ENCODE measurements at regions not wholly inside any gene's neighbourhood (a gene's known extent, or its start where the extent isn't known, plus 50 kb on each side); places are given as distances from the start of the nearest gene placed in this dataset.

DNA sequence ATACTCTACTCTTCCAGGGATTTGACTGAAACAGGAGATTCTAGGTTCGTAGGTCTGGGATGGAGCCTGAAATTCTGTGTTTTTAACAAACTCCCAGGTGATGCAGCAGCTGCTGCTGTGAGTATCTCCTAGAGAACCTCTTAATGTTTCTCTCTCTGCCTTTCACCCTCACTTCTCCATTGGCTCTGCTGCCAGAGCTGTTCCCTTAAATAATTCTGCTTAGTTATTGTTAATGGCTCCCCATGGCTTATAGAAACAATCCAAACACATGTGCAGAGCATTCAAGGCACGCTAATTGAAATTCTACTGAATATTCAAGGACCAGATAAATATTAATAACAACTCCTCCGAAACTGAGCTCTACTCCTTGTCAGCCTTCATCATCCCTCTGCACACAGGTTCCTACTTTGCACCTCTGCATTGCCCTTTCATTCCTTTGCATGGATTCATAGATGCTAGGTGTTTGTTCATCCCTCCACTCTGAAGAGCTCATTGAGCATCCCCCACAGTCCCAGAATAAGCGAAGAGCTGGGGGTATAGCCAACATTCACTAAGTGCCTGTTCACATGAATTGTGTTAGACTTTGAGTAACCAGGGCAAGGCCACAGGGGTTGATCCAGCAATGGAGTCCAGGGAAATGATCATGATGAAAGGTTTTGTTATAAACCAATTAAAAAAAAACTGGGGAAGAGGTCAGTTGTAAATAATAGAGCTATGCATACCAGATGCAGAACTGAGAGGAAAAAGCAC lies 488.4 kb upstream of the JAG1 start:
- Histone ChIP-seq H3K4me3 (ENCODE audit: low read depth, low read length) (no peak overlapping the region), H3K36me3 (replicated peaks) (no peaks in the 10 kb centered on the region), H3K27ac (no peak overlapping the region), H3K27me3 (replicated peaks) (no peaks in the 10 kb centered on the region)
- in situ Hi-C loops (cut with HindIII; ENCODE audit: low pct_ligation_motif_present, low sequenced_read_pairs), result no loop called here
- TF ChIP-seq, protein P1, sequence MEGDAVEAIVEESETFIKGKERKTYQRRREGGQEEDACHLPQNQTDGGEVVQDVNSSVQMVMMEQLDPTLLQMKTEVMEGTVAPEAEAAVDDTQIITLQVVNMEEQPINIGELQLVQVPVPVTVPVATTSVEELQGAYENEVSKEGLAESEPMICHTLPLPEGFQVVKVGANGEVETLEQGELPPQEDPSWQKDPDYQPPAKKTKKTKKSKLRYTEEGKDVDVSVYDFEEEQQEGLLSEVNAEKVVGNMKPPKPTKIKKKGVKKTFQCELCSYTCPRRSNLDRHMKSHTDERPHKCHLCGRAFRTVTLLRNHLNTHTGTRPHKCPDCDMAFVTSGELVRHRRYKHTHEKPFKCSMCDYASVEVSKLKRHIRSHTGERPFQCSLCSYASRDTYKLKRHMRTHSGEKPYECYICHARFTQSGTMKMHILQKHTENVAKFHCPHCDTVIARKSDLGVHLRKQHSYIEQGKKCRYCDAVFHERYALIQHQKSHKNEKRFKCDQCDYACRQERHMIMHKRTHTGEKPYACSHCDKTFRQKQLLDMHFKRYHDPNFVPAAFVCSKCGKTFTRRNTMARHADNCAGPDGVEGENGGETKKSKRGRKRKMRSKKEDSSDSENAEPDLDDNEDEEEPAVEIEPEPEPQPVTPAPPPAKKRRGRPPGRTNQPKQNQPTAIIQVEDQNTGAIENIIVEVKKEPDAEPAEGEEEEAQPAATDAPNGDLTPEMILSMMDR (IDR thresholded peaks at IDR 0.05; ENCODE audit: low read depth, low read length, missing control alignments), result no peak
- DNase-seq, result no peak

DNA sequence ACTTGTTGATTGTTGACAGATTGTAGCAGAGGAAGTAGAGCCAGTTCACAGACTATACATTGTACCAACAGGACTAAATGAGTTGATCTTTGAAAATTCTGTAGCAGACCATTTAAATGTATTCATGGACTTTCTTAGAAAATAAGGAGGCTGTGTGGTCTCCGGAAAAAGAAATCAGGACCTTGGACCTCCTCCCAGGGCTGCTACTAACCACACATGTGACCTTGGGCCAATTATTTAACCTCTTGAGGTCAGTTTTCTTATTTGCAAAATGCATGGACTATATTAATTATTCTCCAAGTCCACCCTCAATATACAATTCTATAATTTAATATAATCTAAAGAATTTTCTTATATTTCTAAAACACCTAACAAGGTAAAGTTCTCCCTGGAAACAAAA lies 492.0 kb upstream of the JAG1 start:
- in situ Hi-C loops (cut with HindIII; ENCODE audit: low pct_ligation_motif_present, low sequenced_read_pairs), result no loop called here
- H3K27me3 ChIP-seq (replicated peaks), result no peaks in the 10 kb centered on the region
- no peak overlapping the region for H3K4me3 ChIP-seq (ENCODE audit: low read depth, low read length)
- DNase-seq, result no peak
- H3K27ac ChIP-seq, result no peak overlapping the region
- TF ChIP-seq, protein P1 (IDR thresholded peaks at IDR 0.05; ENCODE audit: low read depth, low read length, missing control alignments), result no peak
- no peaks in the 10 kb centered on the region for H3K36me3 ChIP-seq (replicated peaks)

DNA sequence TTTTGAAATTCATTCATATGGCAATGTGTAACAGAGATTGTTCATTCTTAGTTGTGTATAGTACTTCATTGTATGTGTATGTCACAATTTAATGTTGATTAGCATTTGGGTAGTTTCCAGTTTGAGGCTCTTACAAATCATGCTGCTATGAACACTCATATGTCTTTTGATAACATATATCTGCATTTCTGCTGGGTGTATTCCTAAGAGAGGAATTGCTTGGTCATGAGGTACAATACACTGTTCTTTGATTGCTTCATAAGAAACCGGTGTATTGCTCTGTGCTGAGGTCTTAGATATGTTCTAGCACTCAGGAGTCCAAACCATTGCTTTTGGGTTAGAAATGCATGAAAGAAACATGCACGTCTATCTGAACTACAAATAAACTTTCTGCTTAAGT lies 492.9 kb upstream of the JAG1 start:
- no peaks in the 10 kb centered on the region for H3K36me3 ChIP-seq (replicated peaks)
- in situ Hi-C loops (cut with HindIII; ENCODE audit: low pct_ligation_motif_present, low sequenced_read_pairs), result no loop called here
- TF ChIP-seq, protein P1 (IDR thresholded peaks at IDR 0.05; ENCODE audit: low read depth, low read length, missing control alignments), result no peak
- no peak overlapping the region for H3K4me3 ChIP-seq (ENCODE audit: low read depth, low read length)
- no peak for DNase-seq
- H3K27ac ChIP-seq, result no peak overlapping the region
- H3K27me3 ChIP-seq (replicated peaks), result no peaks in the 10 kb centered on the region

DNA sequence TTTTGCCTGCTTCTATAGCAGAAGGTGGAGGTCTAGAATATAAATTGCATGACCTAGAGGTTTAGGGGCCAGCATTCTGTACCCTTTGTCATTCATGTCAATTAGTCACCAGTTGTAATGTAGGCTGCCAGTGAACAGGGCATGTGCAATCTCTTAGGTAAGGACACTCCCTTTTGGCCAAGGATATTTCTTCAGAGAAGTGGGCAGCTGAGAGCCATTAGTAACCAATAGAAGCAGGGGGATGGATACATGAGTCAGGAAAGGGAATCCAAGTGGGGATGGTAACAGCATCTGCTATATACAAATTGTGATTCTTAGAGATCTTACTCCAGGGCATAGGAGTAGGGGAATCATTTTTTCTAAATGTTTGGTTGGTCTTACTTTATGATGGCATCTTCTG lies 494.2 kb upstream of the JAG1 start:
- TF ChIP-seq, protein P1 (IDR thresholded peaks at IDR 0.05; ENCODE audit: low read depth, low read length, missing control alignments), result no peak
- no peak overlapping the region for H3K4me3 ChIP-seq (ENCODE audit: low read depth, low read length)
- DNase-seq, result no peak
- in situ Hi-C loops (cut with HindIII; ENCODE audit: low pct_ligation_motif_present, low sequenced_read_pairs), result no loop called here
- H3K27ac ChIP-seq, result no peak overlapping the region
- no peaks in the 10 kb centered on the region for H3K27me3 ChIP-seq (replicated peaks)
- no peaks in the 10 kb centered on the region for H3K36me3 ChIP-seq (replicated peaks)

DNA sequence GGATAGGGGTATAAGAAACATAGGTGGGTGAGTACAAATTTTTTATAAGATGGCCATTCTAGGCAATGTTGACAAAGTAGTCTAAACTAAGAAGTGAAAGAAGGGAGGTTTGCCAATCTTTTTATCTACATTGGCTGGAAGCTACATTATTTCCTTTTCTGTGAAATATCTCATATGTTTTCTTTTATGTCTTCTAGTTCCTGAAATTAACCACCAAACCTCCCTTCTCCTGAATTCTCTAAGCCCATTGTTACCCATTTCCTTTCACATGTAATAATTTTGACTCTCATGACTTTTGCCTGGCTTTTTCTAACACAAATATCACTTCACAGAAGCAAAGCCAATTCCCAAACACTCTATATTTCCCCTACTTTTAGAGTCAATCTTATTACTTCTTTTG lies 496.2 kb upstream of the JAG1 start:
- in situ Hi-C loops (cut with HindIII; ENCODE audit: low pct_ligation_motif_present, low sequenced_read_pairs), result no loop called here
- TF ChIP-seq, protein P1 (IDR thresholded peaks at IDR 0.05; ENCODE audit: low read depth, low read length, missing control alignments), result no peak
- Histone ChIP-seq H3K27me3 (replicated peaks) (no peaks in the 10 kb centered on the region), H3K27ac (peak overlapping the region; percentile 70), H3K4me3 (ENCODE audit: low read depth, low read length) (no peak overlapping the region), H3K36me3 (replicated peaks) (no peaks in the 10 kb centered on the region)
- DNase-seq, result no peak

DNA sequence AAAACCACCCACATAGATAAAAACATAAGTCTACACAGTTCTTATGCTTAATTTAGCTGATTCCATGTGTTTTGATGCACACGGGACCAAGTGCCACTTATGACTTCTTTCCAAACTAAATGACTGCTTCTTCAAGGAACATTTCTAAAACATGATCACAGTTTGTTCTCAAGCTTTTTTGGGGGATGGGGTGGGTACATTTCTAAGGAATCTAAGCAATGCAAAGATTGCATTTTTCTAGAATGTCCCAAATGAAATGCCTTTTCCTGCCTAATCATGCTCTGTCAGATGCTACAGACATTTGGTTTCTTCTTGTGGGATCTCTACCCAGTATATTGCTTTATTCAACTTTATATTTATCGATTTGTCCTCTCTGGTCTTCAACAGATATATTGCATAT lies 496.8 kb upstream of the JAG1 start:
- Histone ChIP-seq H3K36me3 (replicated peaks) (no peaks in the 10 kb centered on the region), H3K27me3 (replicated peaks) (no peaks in the 10 kb centered on the region), H3K4me3 (ENCODE audit: low read depth, low read length) (no peak overlapping the region), H3K27ac (peak overlapping the region; percentile 70)
- TF ChIP-seq, protein P1 (IDR thresholded peaks at IDR 0.05; ENCODE audit: low read depth, low read length, missing control alignments), result no peak
- in situ Hi-C loops (cut with HindIII; ENCODE audit: low pct_ligation_motif_present, low sequenced_read_pairs), result no loop called here
- DNase-seq, result peak; percentile 59
